ENCODE measurements at regions not wholly inside any gene's neighbourhood (a gene's known extent, or its start where the extent isn't known, plus 50 kb on each side); places are given as distances from the start of the nearest gene placed in this dataset.

DNA sequence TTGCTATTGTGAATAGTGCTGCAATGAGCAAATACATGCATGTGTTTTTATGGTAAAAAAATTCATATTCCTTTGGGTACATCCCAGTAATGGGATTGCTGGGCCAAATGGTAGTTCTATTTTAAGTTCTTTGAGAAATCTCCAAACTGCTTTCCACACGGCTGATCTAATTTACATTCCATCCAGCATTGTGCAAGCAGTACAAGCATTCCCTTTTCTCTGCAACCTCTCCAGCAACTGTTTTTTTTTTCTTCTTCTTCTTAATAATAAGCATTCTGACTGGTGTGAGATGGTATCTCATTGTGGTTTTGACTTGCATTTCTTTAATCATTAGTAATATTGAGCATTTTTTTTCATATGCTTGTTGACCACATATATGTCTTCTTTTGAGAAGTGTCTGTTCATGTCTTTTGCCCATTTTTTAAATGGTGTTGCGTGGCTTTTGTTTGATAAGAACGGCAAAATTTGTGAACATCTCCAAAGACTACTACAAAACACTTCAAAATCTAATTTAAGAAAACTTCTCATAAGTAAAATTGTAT, 136.1 kb upstream of the MYO3A start:
- Histone ChIP-seq H3K4me3 (no peak overlapping the region), H3K36me3 (no peaks in the 10 kb centered on the region), H3K27ac (no peak overlapping the region), H3K4me1 (ENCODE audit: insufficient read depth) (no peaks in the 10 kb centered on the region), H3K9me3 (no peaks in the 10 kb centered on the region), H3K27me3 (peaks cover 2% of the 10 kb centered on the region)
- intact Hi-C loops (cut with DNase I) = no loop called here
- no peak for DNase-seq
- TF ChIP-seq EP300 (IDR thresholded peaks at IDR 0.05) (no peak), POLR2A (IDR thresholded peaks at IDR 0.05) (no peak)
- TF ChIP-seq, protein P1, sequence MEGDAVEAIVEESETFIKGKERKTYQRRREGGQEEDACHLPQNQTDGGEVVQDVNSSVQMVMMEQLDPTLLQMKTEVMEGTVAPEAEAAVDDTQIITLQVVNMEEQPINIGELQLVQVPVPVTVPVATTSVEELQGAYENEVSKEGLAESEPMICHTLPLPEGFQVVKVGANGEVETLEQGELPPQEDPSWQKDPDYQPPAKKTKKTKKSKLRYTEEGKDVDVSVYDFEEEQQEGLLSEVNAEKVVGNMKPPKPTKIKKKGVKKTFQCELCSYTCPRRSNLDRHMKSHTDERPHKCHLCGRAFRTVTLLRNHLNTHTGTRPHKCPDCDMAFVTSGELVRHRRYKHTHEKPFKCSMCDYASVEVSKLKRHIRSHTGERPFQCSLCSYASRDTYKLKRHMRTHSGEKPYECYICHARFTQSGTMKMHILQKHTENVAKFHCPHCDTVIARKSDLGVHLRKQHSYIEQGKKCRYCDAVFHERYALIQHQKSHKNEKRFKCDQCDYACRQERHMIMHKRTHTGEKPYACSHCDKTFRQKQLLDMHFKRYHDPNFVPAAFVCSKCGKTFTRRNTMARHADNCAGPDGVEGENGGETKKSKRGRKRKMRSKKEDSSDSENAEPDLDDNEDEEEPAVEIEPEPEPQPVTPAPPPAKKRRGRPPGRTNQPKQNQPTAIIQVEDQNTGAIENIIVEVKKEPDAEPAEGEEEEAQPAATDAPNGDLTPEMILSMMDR (IDR thresholded peaks at IDR 0.05) = no peak
- WGBS, 3 donors = 76 to 82% (median 79%) methylated on average over 3 of the region's 3 CpGs

DNA sequence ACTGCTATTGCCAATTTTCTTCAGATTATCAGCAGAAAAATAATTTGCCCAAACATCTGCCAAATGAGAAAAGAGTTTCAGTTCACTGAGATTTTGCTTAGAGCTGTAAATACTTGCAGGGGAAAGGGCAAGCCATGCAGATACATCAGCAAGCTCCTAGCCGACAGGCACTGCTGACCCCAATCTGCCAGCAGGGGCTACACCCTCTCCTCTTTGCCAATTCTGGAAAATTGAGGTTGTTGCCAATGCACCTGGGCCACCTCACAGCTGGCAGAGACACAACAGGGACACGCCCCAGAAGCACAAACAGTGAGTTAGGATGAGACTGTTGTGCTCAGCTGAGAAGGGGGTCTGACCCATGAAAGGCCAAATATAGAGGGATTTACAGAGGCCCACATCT, 129.5 kb upstream of the MYO3A start:
- intact Hi-C loops (cut with DNase I) = no loop called here
- TF ChIP-seq POLR2A (IDR thresholded peaks at IDR 0.05) (no peak), EP300 (IDR thresholded peaks at IDR 0.05) (no peak)
- TF ChIP-seq, protein P1 (IDR thresholded peaks at IDR 0.05) = no peak
- no peaks in the 10 kb centered on the region for H3K36me3 ChIP-seq
- DNase-seq = no peak
- H3K4me3 ChIP-seq = no peak overlapping the region
- no peak overlapping the region for H3K27ac ChIP-seq
- peaks cover 2% of the 10 kb centered on the region for H3K27me3 ChIP-seq
- no peaks in the 10 kb centered on the region for H3K9me3 ChIP-seq
- WGBS, 3 donors = 35 to 52% (median 40%) methylated on average over 2 of the region's 2 CpGs
- no peaks in the 10 kb centered on the region for H3K4me1 ChIP-seq (ENCODE audit: insufficient read depth)

DNA sequence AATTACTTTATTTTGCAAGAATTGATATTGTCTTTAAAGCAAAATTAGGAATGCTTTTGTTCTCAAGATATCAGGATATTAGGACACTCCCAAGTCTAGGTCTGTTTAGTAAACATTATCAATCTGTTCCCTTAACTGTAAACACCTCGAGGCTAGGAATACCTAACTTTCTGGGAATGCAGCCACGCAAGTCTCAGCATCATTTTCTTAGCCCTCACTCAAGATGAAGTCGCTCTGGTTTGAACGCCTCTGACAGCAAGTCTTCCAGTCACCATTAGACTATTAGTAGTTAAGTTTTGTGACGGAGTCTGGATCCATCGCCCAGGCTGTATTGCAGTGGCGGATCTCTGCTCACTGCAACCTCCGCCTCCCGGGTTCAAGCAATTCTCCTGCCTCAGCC, 128.0 kb upstream of the MYO3A start:
- no peaks in the 10 kb centered on the region for H3K27me3 ChIP-seq
- no peak for DNase-seq
- WGBS, 3 donors = 85 to 91% (median 88%) methylated on average over 9 of the region's 9 CpGs
- no peaks in the 10 kb centered on the region for H3K36me3 ChIP-seq
- no peaks in the 10 kb centered on the region for H3K9me3 ChIP-seq
- H3K4me1 ChIP-seq (ENCODE audit: insufficient read depth) = no peaks in the 10 kb centered on the region
- H3K27ac ChIP-seq = no peak overlapping the region
- H3K4me3 ChIP-seq = no peak overlapping the region
- intact Hi-C loops (cut with DNase I) = no loop called here
- TF ChIP-seq, protein P1 (IDR thresholded peaks at IDR 0.05) = no peak
- TF ChIP-seq EP300 (IDR thresholded peaks at IDR 0.05) (no peak), POLR2A (IDR thresholded peaks at IDR 0.05) (no peak)

DNA sequence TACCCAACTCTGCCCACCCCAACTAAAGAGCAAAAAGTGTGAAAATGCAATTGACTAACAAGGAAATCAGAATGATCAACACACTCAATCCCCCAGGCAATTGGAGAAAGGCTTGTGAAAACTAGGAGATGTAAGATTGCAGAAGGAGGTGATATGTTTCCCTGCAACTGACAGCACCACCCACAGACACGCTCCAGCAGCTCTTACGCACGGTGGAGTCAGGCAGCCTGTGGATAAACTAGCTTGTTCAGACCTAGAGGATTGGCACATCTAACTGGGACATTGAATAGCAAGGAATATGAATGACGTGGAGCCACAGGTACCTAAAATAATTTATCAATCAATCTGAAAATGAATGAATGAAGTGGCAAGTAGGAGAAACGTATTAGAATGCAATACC, 125.7 kb upstream of the MYO3A start:
- no peak for DNase-seq
- H3K27ac ChIP-seq = no peak overlapping the region
- H3K36me3 ChIP-seq = no peaks in the 10 kb centered on the region
- H3K27me3 ChIP-seq = no peaks in the 10 kb centered on the region
- H3K4me3 ChIP-seq = no peak overlapping the region
- no peak for TF ChIP-seq EP300 (IDR thresholded peaks at IDR 0.05)
- TF ChIP-seq, protein P1 (IDR thresholded peaks at IDR 0.05) = no peak
- no peak for TF ChIP-seq POLR2A (IDR thresholded peaks at IDR 0.05)
- H3K4me1 ChIP-seq (ENCODE audit: insufficient read depth) = no peaks in the 10 kb centered on the region
- intact Hi-C loops (cut with DNase I) = no loop called here
- WGBS, 3 donors = 44 to 58% (median 53%) methylated on average over 5 of the region's 5 CpGs
- no peaks in the 10 kb centered on the region for H3K9me3 ChIP-seq
